ENCODE measurements at regions not wholly inside any gene's neighbourhood (a gene's known extent, or its start where the extent isn't known, plus 50 kb on each side); places are given as distances from the start of the nearest gene placed in this dataset.

GRCh38 chr15:85973584-85974347 is 105.9 kb upstream of the AGBL1 start:
- TF ChIP-seq POLR2AphosphoS5 (IDR thresholded peaks at IDR 0.05; ENCODE audit: borderline replicate concordance, low read depth, low read length): no peak
- no peak for TF ChIP-seq EZH2 (IDR thresholded peaks at IDR 0.05)
- no peak for TF ChIP-seq FOXP2 (optimal IDR thresholded peaks at IDR 0.05; ENCODE audit: control extremely low read depth, extremely low read length, insufficient read depth)

Data from SK-N-MC (cell line).